GM21390 (cell line): ENCODE measurements at regions not wholly inside any gene's neighbourhood (a gene's known extent, or its start where the extent isn't known, plus 50 kb on each side); places are given as distances from the start of the nearest gene placed in this dataset.
"Not testable (repeated sequence)": the region's sequence is repeated elsewhere in the genome, so short reads cannot be mapped to it uniquely, and the experiment has no call there.

Source experiments
- ATAC-seq: cut with Tn5 transposase; IDR thresholded peaks from one replicate; pipeline ENCODE4 v1.9.1; 2021; ENCODE audit not compliant: unreplicated experiment

- no peak for ATAC-seq
Measured at GRCh38 chr14:42994051-42994736, 1387.5 kb downstream of the LRFN5 start.

- ATAC-seq: no peak
Measured at GRCh38 chr14:42992930-42993329, 1386.3 kb downstream of the LRFN5 start.

- no peak for ATAC-seq
Measured at GRCh38 chr14:42980419-42980818, 1373.7 kb downstream of the LRFN5 start.

GRCh38 chr14:42973171-42973570 lies 1366.5 kb downstream of the LRFN5 start:
- not testable (repeated sequence) for ATAC-seq

- ATAC-seq: no peak
Measured at GRCh38 chr14:42965512-42965911, 1358.8 kb downstream of the LRFN5 start.

- no peak for ATAC-seq
Measured at GRCh38 chr14:42961509-42961908, 1354.8 kb downstream of the LRFN5 start.

GRCh38 chr14:42950363-42950762 lies 1343.7 kb downstream of the LRFN5 start:
- no peak for ATAC-seq

GRCh38 chr14:42947991-42948390 lies 1341.3 kb downstream of the LRFN5 start:
- ATAC-seq: no peak

- ATAC-seq: no peak
Measured at GRCh38 chr14:42944284-42944683, 1337.6 kb downstream of the LRFN5 start.

GRCh38 chr14:42931308-42931707 lies 1324.6 kb downstream of the LRFN5 start:
- ATAC-seq: no peak

GRCh38 chr14:42929806-42930480 lies 1323.3 kb downstream of the LRFN5 start:
- ATAC-seq: no peak

- no peak for ATAC-seq
Measured at GRCh38 chr14:42927313-42927712, 1320.6 kb downstream of the LRFN5 start.

- no peak for ATAC-seq
Measured at GRCh38 chr14:42921901-42922300, 1315.2 kb downstream of the LRFN5 start.

- ATAC-seq: no peak
Measured at GRCh38 chr14:42918615-42919014, 1311.9 kb downstream of the LRFN5 start.

GRCh38 chr14:42911642-42912041 lies 1305.0 kb downstream of the LRFN5 start:
- no peak for ATAC-seq

- no peak for ATAC-seq
Measured at GRCh38 chr14:42909659-42910058, 1303.0 kb downstream of the LRFN5 start.

- ATAC-seq: no peak
Measured at GRCh38 chr14:42893183-42893582, 1286.5 kb downstream of the LRFN5 start.

GRCh38 chr14:42884100-42884499 lies 1277.4 kb downstream of the LRFN5 start:
- ATAC-seq: no peak

- ATAC-seq: no peak
Measured at GRCh38 chr14:42877716-42878115, 1271.0 kb downstream of the LRFN5 start.

GRCh38 chr14:42872786-42873185 lies 1266.1 kb downstream of the LRFN5 start:
- ATAC-seq: no peak

- no peak for ATAC-seq
Measured at GRCh38 chr14:42869681-42870080, 1263.0 kb downstream of the LRFN5 start.

- no peak for ATAC-seq
Measured at GRCh38 chr14:42862114-42862513, 1255.4 kb downstream of the LRFN5 start.

GRCh38 chr14:42860371-42860770 lies 1253.7 kb downstream of the LRFN5 start:
- ATAC-seq: no peak
